ENCODE measurements at regions not wholly inside any gene's neighbourhood (a gene's known extent, or its start where the extent isn't known, plus 50 kb on each side); places are given as distances from the start of the nearest gene placed in this dataset.
"Not testable (repeated sequence)": the region's sequence is repeated elsewhere in the genome, so short reads cannot be mapped to it uniquely, and the experiment has no call there.

DNA sequence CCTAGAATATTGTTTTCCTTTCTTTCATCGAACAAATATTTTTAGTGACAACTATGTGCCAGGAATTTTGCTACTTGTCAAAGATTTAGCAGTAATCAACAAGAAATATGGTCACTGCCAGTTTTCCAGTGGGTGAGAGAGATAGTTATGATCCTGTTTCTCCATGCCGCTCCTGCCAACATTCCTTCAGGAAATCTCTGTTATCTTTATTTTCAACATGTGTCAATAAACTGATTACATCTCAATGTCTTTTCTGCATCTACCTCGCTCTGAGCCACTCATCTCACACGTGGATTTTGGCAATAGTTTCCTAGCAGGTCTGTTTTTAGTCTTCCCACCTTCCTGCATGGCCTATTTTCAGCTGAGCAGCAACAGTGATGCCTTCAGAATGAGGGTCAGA is 650.0 kb upstream of the STXBP6 start:
- DNase-seq (ENCODE audit: low read depth in 2 of 2) = no peak

DNA sequence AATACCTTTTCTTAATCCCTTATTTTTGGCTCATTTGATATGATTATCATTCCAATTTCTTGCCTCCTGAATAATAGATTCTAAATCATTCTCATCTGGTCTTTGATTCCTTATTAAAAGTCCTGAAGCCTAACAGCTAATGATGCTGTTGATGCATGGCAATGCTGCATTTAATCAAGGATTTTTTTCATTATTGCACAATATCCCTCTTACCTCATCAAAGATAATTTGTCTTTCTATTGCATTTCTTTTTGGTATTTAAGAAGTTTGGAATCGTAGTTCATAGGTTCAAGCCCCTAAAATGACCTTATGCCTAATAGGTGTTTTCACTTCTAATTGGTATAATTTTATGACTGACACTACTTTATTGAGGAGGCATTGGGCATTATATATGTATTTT is 648.2 kb upstream of the STXBP6 start:
- no peak for DNase-seq (ENCODE audit: low read depth in 2 of 2)

DNA sequence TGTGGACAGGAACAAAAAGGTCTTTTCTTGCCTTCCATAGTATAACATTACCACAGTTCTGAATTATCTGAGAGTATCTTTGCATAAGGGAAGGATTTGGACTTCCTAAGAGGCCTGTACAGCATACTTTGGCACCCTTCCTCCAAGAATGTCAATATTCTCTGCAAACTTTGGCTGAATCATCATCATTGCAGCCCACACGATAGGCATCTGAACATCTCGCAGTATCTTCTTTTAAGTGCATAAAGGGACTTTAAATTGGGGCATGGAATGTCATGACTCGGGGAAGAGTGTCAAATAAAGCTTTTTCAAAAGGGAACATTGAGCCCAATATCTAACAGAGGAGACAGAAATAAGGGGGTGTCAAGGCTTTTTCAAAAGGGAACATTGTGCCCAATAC is 646.2 kb upstream of the STXBP6 start:
- DNase-seq (ENCODE audit: low read depth in 2 of 2) = no peak

DNA sequence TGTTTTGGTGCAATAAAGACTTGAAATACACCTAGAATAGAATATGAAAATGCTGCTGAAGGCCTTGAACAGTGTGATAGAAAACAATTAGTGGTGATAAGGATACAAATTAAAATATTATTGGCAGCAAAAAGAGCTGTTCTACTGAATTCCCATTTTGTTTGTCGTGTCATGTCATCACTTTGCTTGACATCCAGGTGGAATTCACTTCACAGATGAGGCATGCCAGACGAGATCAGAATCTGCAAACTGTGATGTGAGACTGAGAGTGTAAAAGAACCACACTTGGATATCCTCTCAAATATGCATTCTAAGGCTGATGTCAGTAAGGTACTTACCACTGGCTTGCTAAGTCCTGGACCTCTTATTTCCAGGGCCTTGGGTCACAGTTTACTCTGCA is 635.1 kb upstream of the STXBP6 start:
- DNase-seq (ENCODE audit: low read depth in 2 of 2) = no peak

DNA sequence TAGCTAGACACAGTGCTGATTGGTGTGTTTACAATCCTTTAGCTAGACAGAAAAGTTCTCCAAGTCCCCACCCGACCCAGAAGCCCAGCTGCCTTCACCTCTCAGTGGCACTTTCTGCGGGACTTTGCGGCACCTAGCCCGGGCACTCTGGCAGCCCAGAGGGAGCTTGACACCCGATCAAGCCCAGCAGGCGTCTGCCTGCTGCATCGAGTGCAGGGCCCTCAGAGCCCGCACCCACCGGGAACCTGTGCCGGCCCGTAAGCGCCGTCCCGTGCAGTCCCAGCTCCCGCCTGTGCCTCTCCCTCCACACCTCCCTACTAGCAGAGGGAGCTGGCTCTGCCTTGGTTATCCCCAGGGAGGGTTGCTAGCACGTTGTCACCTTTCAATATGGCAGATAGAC is 631.0 kb upstream of the STXBP6 start:
- no peak for DNase-seq (ENCODE audit: low read depth in 2 of 2)

DNA sequence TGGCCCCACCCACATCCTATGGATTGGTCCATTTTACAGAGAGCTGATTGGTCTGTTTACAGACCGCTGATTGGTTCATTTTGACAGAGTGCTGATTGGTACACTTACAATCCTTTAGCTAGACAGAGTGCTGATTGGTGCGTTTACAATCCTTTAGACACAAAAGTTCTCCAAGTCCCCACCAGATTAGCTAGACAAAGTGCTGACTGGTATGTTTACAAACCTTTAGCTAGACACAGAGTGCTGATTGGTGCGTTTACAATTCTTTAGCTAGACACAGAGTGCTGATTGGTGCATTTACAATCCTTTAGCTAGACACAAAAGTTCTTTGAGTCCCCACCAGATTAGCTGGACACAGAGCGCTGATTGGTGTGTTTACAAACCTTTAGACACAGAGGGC is 630.6 kb upstream of the STXBP6 start:
- DNase-seq (ENCODE audit: low read depth in 2 of 2) = not testable (repeated sequence)

DNA sequence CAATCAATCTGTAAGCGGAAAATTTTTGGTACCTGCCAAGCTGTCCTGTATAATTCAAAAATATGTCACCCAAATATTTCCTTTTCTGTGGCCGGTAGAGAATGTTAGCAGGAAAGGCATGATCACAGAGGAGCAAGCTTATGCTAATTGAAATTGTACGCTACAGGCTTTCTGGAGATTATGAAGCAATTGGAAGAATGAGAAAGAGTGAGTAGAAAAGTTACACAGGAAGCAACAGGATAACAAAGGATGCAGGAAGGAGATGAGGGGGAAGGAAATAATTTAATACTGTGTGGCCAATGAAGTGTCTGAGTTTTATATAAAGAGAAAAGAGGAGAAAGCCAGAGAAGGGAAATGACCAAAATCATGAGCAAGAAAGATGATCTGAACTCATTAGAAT is 627.2 kb upstream of the STXBP6 start:
- no peak for DNase-seq (ENCODE audit: low read depth in 2 of 2)

DNA sequence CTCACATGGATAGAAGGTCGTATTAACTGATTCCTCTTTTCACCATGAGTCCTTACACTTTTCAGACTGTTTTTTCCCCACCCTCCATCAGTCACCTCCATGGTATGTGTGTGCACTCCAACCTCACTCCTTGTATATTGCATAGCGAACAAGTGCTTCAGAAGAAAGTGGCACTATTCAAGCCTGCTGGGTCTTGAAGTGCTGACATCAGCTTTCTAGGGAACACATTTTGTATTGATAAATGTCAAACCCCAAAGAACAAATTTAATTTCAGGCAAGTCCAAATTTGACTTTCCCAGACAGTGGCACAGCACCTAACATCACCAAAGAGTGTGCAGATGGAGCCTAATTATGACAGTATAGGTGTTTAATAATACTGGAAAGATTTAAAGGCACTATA is 617.4 kb upstream of the STXBP6 start:
- no peak for DNase-seq (ENCODE audit: low read depth in 2 of 2)

DNA sequence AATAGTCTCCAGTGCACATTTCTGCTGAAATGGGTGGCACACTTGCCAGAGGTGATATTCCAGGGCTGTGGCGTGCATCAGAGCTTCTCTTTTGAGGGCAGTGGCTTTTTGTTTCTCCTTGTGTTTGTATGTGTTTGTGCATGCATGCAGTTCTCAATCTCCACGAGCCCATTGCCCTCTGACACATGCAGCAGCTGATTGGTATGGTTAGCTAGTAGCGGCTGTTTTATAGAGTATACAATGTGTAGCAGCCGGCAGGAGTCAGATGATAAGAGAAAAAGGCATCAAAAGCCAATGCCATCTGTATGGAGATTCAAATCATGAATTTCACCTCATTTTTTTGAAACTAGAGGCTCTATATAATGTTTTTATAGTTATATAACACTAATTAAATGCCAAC is 616.9 kb upstream of the STXBP6 start:
- no peak for DNase-seq (ENCODE audit: low read depth in 2 of 2)

DNA sequence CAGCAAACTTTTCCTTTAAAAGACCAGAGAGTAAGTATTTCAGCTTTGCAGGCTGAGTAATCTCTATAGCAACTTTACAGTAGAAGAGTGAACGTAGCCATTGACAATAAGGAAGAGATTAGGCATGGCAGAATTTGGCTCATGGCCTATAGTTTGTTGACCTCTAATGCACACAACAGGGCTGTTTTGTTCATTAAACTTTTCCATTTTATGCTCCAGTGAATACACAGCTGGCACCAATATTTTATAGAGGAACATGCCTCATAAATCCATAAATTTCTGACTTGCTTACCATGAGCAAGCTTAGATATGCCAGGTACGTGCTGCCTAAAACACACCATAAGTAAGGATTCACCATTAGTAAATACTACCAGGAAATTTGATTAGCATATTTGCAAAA is 609.0 kb upstream of the STXBP6 start:
- DNase-seq (ENCODE audit: low read depth in 2 of 2) = no peak

DNA sequence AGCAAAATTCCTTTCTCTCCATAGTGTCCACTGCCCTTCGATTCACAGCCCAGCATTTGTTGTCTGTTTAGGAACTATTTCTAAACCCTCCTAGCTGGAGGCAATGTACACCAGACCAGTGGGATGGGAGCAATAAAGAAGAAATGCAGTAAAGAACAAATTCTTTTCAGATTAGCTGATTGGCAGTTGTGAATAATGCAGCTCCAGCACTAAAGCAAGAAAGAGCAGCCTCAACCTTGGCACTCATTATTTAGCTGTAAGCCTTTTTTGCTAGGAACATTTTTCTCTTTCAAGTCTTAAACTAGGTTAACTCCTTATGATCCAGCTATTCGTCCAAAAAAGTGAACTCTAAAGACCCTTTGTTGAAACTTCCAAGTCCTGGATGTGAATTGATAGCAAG is 580.5 kb upstream of the STXBP6 start:
- no peak for DNase-seq (ENCODE audit: low read depth in 2 of 2)

DNA sequence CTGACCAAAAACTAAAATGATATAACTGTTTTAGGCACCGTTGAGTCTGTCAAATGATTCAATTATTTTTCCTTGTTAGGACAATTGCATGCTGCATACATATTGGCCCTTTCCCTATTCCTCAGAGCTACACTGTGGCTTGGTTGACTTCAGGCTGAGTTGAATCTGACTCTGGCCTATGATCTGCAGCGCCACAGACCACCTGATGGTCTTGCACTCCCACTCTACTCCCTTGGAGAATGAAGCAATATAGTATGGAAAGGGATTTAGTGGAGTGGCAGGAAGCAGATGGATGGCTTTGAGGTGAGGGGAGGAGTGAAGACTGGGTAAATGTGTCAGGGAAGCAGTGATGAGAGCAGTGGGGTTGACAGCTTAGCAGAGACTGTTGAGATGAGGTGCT is 579.0 kb upstream of the STXBP6 start:
- no peak for DNase-seq (ENCODE audit: low read depth in 2 of 2)

DNA sequence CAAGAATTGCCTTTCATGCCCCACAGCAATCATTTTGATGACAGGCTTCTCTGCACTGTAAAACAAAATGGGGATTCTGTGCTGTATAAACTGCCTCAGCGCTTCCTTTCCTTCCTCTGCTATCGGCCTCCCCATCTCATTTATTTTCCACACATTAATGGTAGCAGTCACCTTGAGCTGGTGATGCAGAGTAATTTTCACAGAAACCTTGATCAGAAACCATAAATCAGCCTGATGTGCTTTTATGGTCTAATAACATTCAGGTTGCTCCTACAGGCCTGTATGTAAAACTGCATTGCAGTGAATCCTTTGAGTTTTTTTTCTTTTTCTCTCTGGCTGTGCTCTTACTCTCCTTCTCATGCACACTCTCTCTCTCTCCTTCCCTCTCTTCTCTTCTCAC is 578.4 kb upstream of the STXBP6 start:
- no peak for DNase-seq (ENCODE audit: low read depth in 2 of 2)

DNA sequence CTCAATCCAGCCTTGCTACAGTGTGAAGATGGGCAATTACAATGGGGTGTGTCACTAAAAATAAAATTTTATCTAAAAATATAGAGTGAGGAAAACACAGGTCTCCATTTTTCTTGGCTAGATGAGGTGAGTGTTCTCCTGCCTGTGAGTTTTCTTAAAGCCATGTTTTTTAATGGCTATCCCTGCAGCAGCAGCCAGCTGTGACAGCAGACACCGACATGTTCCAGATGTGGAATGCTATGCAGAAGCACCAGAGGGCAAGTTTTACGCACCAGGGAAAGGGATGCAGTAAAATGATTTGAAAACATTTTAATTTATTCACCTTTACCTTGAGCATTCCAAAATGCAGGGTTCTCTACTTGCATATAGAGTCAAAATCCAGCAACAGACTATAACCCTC is 577.0 kb upstream of the STXBP6 start:
- no peak for DNase-seq (ENCODE audit: low read depth in 2 of 2)

DNA sequence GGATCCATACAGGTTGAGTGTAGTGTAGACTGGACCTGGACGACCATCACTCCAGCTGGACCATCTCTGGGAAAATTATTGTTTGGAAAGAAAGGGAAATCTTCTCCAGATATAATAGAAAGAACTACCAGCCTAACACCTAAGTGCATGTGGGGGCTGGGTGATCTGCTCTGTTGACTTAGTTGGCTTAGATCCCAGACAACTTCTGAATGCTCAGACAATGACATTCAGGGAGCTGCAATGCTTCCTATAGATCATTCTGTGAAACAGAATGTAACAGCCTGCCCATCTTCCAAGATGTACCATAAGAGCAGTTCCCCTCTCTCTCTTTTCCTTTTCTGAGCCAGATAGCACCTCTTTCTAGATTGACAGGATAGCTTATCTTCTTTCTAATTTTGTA is 572.8 kb upstream of the STXBP6 start:
- DNase-seq (ENCODE audit: low read depth in 2 of 2) = no peak

DNA sequence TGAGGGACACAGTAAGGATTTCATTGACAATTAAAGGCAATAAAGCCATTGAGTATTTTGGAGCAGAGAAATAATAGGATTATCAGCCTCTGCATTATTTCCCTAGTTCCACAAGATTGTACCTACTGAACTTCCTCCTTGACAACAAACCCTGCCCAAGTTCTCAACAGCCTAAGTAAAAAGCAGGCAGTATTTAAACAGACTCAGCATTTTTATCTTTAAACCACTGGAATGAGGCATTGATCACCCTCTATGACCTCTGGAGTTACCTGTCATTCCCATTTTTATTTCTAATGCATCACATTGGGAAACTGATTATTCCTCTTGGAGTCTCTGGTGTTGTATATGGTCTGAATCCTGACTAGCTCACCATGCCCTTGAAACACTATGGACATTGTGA is 570.6 kb upstream of the STXBP6 start:
- no peak for DNase-seq (ENCODE audit: low read depth in 2 of 2)

DNA sequence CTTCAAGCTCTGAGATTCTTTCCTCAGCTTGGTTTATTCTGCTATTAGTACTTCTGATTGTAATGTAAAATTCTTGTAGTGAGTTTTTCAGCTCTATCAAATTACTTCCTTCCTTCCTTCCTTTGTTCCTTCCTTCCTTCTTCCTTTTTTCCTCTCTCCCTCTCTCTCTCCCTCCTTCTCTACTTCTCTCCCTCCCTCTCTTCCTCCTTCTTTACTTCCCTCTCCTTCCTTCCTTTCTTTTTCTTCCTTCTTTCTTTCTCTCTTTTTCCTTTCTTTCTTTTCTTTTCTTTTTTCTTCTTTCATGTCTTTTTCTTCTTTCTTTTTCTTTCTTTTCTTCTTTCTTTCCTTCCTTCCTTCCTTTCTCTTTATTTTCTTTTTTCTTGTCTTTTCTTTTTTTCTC is 565.2 kb upstream of the STXBP6 start:
- DNase-seq (ENCODE audit: low read depth in 2 of 2) = no peak

DNA sequence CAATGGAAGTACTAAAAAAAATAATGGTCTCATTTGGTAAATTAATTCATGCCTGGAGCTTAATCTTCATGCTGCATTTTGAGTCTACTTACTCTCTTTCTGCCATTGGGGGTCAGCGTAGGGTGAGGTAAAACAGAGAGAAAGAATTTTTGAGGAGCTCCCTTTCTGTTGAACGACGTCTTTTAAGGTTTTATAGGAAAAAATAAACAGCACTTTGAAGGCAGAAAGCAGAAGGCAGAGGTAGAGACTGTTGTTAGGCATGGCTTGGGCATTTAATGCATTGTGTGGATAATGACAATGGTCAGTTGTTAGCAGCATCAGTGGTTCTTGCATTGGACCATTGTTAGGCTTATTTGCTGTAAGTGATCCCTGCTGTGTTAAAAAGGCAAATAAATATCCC is 557.2 kb upstream of the STXBP6 start:
- no peak for DNase-seq (ENCODE audit: low read depth in 2 of 2)

DNA sequence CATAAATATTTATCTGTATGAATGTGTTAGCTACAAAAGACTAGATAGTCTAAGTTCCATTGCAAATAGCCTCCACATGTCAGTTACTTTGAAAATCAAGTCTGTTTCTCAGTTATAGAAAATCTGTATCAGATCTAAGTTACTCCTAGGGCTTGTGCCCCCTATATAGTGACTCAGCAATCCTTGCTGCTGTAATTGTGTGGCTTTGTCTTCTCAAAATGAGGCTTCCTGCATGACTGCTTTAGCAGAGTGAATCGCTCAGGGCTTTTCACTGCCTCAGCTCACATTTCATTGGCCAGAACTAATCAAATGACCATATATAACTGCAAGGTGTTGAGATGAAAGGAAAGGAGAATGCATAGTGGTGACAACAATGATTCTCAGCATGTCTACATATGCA is 552.2 kb upstream of the STXBP6 start:
- no peak for DNase-seq (ENCODE audit: low read depth in 2 of 2)

DNA sequence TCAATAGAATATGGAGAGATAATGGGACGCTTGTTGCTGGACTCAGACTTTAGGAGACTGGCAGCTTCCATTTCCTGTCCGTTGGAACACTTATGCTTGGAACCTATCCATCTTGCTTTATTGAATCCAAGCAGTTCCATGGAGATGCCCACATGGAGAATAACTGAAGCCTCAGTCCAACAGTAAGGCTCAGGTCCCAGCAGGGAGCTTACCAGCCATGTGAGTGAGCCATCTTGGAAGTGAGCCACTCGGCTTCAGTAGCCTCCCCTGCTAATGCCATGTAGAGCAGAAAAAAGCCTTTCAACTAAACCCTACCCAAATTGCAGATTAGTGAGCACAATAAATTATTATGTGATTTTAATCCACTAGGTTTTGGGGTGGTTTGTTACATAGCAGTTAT is 538.8 kb upstream of the STXBP6 start:
- no peak for DNase-seq (ENCODE audit: low read depth in 2 of 2)

DNA sequence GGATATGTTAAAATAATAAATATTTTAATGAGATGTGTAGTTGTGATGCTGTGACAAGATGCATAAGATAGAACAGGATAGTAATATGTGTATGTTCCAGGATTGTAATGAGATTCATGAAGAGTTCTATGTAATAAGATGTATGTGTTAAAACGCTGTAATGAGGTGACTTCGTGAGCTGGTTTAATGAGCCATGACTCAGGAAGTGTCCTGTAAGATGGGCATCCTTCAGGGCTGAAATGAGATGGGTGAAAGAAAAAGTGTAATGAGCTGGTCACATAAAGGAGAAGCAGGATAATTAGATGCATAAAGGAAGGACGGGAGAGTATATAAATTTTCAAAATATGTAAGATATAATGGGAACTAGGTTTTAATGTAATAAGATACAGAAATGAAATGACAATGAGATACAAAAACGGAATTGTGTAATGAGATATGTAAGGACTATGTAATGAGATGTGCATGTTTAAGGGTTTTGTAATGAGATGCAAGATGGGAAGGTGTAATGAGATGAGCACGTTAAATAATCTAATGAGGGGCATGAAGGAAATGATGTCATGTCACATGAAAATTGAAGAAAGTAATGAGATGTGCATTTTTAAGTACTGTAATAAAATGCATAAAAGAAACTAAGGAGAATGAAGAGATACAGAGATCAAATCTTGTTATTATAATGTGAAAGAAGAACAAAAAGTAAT is 524.8 kb upstream of the STXBP6 start:
- DNase-seq (ENCODE audit: low read depth in 2 of 2) = no peak

DNA sequence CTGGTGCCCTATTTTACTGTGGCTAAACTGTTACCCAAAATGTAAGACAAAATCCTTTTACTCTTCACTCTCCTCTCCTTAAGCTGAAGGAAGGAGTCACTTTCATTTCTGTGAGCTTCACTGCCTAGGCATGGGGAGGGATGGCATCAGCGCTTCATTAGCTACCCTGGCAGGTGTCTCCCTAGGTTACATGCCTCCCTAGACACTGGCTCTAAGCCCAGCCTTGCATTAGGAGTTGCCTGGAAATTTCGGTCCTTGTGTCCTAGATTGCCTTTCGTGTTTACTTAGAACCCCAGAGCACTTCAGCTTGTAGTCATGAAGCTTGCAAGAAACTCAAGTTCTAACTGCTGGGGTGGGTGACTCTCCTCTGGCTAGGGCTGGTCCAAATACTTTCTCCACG is 520.5 kb upstream of the STXBP6 start:
- DNase-seq (ENCODE audit: low read depth in 2 of 2) = no peak

DNA sequence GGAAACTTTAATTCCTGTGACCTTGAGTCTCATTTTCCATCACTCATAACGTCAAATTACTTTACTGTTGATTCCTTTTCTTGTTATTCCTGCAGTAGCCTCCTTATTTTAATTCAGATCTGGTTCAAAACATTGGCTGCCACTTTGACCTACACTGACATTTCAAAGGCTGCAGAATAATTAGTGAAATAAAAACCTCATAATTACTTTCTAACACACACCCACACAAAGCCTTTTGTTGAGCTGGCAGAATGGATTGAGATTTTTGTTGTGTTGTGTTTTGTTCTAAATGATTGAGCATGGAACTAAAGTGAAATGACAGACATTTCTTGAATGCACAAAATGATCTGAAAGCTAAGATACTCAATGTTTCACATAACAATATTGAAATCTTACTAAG is 507.5 kb upstream of the STXBP6 start:
- DNase-seq (ENCODE audit: low read depth in 2 of 2) = no peak

DNA sequence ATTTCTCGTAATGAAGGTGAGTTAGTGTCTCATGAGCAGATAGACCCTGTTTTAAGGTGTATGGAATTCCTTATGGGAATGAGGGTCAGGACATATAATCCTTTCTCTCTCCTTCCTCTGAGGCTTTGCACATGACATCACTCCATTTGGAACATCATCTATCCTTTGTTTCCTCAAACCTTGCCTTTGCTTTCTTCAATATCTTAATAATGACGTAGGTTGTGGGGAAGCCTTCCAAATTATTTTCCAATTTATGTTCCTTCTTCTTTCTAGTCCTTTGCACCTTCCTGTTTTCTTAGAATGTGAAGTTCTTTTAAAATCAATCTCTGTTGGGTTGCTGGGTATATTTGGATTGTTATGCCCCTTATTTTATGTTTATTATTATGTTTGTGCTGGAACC is 502.9 kb upstream of the STXBP6 start:
- DNase-seq (ENCODE audit: low read depth in 2 of 2) = no peak

DNA sequence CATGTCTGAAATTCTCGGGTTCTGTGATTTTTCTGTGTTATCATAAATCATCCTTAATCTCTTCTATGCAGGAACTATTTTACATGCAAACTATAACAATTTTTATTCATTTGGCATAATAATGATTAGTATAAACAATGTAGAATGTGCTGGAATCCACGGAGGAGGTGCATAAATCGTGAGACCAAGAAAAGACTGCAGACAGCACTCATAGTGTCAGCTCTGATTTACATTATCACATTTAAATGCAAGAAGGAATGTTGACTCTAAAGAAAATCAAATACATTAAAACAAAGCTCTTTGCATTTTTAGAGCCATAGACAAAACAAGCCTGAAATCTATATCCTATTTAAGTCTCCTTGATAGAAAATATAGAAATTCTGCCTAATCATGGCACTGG is 501.7 kb upstream of the STXBP6 start:
- DNase-seq (ENCODE audit: low read depth in 2 of 2) = no peak

Measured in stimulated activated CD4-positive, alpha-beta T cell treated with anti-CD3 and anti-CD28 coated beads, Interleukin-12 subunit alpha, Interleukin-12 subunit beta, amount 100 ng/mL, for 24 hours (primary cell).